CD1c-positive myeloid dendritic cell (primary cell): ENCODE measurements at regions not wholly inside any gene's neighbourhood (a gene's known extent, or its start where the extent isn't known, plus 50 kb on each side); places are given as distances from the start of the nearest gene placed in this dataset.
"Not testable (repeated sequence)": the region's sequence is repeated elsewhere in the genome, so short reads cannot be mapped to it uniquely, and the experiment has no call there.

Source experiments
- DNase-seq: peaks from one replicate; pipeline ENCODE4 v3.0.0-alpha.2; 2016; ENCODE audit errors: extremely low spot score

DNA sequence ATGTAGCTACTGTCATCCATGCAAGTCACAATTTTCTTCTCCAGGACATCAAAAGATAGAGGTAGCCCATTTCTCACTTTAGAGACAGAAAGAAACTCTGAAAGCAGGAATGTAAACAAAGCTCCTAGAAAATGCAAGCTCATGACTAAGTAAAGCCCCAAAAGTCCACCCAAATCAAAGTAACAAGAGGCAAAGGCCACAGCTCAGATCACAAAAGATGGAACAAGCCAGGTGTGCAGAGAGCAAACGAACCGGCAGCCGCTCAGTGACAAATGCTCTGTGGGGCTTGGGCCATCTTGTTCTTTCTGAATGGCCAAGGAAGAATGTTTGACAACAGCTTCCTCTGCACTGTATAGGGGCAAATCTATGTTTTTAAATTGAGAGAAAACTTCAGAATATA, 201.0 kb downstream of the CYRIA start:
- no peak for DNase-seq

DNA sequence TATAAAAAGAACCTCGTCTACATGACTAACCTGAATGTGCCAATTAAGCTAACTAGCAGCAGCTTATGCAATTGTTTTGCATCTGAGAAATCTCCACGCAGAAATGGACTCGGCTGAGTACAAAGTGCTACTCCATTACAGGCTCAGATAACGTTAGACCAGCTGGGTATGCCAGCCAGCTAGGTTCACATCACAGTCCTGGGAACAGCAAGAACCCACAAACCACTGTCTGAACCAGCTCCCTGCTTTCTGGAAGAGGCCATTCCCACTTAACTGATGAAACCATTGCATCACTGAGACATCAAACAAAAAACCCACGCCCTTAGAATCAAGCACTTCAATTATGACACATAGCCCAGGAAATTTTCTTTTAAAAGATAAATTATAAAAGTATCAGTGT, 202.7 kb downstream of the CYRIA start:
- DNase-seq, result no peak

DNA sequence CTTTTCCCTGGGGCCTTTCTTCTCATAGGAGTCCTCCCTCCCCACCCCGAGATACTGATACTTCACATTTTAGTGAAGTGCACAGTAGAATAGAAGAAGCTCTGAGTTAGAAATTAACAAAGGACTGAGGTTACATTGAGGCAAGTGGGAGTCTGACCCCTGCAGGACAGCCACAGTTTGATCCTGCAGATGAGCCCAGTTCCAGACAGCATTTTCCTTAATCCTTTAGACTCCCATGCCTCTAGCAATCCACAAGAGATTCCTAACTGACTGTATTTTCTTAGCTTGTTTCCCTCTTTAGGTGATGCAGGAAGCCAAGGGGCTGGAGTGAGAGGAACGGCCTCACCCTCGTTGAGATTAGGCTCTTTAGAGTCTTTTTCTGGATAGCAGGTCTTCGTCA, 204.0 kb downstream of the CYRIA start:
- no peak for DNase-seq

DNA sequence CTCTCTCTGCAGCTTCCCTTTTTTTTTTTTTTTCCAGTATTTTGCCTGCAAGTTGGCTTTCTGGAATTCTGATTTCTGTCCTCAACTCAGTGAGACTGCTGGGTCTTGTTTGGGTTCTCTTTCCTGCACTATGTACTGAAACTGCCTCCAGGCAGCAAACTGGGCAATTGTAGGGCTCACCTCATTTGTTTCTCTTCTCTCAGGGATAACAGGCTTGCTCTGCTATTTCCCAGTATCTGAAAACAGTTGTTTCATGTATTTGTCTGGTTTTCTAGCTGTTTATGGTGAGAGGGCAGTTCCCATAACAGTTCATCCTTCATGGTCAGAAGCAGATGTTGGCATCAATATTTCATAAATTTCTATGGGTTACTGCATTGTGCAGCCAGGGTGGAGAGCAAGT, 206.0 kb downstream of the CYRIA start:
- no peak for DNase-seq

DNA sequence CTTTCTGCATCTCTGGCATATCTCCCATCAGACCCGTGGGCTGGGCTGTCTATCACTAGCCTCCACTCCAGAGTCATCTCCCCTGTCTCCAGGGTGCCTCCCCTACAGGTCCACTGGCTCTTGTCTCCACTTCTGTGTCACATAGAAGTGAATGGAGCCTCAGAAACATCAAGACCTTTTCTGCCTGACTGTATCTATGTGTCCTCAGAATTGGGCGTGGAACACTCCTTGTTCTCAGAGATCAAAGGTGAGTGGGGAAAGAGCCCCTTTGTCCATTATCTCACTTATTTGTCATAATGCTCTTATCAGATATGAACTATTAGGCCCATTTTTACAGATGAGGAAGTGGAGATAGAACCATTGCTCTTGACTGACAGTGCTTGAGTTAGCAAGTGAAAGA, 211.0 kb downstream of the CYRIA start:
- DNase-seq, result no peak

DNA sequence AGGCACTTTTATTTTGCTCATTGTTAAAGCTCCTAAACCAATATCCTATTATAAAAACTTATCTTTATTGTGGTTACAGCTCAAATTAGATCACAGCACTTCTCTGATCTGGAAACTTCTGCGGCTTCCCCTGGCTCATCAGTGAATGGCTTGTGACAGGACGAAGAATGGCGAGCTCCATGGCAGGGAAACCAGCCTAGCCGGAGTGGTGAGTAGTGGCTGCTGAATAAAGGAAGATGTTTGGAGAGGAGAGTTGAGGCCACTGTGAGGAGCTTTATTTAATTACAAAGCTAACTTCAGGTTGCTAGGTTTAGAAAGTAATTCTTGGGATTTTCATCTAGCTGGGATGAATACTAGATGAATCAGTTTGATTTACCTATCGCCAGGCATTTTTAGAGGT, 213.5 kb downstream of the CYRIA start:
- no peak for DNase-seq

DNA sequence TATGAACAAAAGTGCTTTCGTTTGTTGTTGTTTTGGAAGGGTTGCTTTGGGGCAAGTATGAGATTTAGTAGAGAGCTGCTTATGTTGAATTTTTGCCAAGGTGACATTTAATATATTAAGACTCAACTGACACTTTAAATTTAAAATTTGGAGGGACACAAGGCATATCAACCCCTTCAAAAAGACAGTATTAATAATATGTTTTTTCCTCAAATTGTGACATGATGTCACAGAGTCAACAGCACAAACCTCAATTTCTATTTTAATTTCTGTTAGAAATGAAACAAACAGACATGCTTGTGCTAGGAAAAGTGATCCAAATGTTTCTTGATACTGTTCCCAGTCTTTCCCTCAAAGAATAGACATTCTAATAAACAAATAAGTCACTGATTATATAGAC, 218.9 kb downstream of the CYRIA start:
- DNase-seq, result no peak

DNA sequence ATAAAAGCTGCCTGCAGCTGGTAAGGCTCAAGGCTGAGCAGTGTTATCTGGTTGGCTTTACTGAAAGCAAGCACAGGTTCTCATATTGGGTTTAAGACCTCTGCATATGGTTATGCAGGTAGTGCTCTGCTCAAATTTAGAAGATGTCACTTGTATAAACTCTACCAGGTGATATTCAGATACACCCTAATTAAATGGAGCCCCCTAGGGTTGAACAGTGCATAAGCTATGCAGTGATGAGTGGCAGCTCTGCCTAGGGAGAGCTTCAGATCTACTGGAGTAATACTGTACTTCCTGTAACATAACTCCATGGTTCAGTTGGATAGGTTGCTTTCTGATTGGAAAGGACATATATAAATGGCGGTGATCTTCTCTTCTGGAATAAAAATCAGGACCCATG, 222.7 kb downstream of the CYRIA start:
- no peak for DNase-seq

DNA sequence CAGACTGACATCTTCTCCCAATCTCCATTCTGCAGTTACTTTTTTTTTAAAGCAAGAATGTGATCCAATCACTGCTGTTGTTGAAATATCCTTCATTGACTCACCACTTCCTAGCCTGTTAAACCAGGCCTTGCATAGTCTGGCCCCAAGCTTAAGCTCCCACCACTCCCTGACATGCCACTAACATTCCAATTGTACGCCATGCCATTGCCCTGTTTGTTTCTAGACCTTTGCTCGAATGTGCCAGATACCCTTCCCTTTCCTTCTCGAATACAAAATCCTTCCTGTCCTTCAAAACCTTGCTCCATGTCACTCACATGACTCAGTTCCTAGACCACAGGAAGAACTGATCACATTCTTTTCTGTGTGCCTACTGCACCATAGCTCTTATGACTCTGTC, 224.2 kb downstream of the CYRIA start:
- no peak for DNase-seq

DNA sequence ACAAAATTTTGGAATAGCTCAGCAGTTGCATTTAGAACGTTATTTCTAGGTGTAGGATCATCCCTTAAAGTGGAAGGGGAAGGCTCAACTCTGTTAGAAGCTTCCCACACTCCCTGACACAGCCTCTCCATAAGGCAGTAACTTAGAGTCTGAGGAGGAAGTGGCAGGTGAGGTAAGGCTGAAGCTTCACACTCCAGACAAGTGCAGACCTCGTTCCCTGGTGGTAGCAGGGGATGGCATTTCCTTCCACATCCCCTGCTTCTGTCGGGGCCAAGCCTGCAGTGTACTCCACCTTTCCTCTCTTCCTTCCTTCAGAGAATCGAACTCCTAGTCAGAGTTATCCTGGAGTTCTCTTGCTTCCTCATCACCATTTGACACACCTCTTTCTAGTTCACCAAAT, 224.7 kb downstream of the CYRIA start:
- DNase-seq, result no peak

DNA sequence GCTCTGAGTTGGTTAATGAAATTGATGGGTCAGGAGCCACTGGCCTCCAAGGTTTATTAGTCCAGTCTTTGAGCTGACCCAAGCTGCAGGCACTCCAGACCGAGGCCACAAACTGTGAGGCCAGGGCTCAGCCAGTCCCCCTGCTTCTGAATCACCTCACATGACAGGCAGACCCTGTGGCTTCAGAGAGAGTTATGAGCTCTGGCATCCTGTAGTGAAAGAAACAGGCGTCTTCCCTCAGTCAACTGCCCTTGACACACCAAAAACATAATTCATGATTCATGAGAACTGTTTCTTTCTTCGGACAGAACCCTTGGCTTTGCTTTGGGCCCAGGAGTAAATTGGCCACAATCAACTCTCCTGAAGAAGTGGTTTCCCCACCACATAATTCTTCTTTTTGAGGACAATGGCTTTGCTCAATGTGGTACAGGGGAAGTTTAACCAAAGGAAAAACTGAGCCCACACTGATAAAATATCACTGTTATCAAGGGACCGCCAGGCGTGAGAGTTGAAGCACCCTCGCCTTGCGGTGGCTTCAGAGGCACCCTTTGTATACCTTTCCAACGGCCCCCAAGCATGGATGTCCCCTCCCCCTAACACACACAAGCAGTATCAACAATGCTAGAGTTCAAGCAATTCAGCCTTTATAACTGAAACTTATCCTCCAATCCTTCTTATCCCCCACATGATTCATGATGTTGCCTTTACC, 226.9 kb downstream of the CYRIA start:
- DNase-seq, result no peak

DNA sequence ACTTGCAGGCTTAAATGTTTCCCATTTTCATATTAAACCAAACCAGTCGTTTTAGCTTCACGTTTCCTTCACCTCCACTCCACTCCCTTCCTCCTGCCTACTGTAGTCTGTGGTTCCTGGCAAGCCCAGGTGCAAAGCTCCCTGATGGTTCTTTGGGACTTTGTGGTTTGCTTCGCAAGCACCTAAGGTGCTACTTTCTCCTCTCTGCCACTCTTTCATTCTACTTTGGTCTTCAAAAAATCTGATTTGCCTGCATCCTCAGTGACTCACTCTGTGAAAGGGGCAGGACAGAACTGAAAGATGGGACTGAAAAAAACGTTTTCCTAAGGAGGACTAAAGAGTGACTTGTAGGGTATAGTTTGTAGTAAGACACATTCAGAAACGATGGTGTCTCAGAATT, 228.4 kb downstream of the CYRIA start:
- DNase-seq, result no peak

DNA sequence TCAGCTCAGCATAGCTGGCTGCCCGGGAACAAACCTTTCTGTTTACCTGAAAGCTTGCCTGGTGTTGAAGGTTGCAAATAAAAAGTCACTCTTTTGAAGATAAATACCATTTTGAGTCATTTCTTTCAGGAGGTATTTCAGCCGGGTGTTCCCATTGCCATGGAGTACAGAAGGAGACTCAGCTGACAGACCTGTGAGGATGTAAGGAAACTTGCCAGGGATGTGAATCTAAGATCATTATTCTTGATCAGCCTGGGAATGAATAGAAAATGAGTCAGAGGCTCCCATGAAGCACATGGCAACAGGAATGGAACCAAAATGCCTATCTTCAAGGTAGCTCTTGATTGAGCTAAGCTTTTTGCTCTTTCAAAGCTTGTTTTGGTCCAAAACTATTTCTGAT, 231.2 kb downstream of the CYRIA start:
- DNase-seq, result no peak

DNA sequence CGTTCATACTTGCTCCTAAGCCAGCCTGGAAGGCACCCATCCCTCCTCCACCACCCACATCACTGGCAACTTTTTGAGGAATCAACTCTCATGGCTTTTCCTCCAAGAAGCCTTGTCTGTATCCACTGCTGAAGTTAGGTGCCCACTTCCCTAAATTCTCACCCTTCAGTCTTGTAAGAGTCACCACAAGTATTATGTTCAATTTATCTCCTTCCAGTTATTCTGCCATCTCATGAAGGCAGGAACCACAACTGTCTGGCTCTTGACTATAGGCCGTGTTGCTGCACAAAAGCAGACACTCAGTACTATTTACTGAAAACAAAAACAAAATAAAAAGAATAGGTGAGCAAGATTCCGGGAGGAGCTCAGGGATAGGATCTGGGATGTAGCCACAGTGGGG, 234.8 kb downstream of the CYRIA start:
- no peak for DNase-seq

DNA sequence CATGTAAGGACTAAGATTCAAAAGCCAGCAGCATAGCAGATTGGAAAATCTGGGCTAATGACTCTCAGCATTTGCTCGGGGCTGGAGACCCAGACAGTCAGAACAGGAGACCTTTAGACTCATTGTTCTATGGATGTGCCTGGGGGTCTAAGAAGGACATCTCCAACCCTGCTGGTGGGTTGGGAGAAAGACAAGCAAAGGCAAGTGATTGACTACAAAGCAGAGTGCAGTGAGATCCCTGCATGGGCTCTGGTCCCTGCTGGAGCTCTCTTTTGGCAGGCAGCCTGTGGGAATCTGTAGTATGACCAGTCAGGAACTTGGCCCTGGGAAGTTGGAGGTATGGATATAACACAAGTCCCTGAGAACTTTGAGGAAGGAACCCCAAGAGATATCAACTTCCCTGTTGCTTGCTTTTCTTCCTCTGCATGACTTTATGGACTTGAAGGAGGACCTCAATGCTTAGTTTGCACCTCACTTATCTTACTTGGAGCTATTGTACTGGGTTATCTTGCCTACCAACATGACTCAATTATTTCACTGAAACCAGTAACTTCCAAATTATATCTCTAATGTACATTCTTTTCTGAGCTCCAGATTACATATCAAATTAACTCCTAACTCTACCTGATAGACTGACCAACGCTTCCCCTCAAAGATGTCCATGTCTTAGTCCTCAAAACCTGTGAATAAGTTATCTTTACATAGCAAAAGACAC, 236.0 kb downstream of the CYRIA start:
- DNase-seq, result no peak

DNA sequence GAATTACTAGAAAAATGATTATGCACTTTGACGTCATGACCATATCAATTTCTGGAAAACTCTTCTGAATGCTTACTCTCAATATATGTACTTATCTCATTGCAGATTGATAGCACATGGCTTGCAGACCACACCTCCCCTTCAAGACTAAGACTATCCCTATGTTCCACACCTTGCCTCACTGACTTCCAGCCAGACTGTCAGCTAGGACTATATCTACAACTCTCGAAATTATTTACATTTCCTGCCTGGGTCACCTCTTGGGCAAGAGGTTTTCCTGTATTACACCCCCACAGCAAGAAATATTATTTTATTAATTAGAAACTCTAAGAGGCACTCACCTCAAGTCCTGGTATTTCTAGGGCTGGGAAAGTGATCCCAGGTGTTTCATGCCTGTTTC, 236.6 kb downstream of the CYRIA start:
- DNase-seq, result no peak

DNA sequence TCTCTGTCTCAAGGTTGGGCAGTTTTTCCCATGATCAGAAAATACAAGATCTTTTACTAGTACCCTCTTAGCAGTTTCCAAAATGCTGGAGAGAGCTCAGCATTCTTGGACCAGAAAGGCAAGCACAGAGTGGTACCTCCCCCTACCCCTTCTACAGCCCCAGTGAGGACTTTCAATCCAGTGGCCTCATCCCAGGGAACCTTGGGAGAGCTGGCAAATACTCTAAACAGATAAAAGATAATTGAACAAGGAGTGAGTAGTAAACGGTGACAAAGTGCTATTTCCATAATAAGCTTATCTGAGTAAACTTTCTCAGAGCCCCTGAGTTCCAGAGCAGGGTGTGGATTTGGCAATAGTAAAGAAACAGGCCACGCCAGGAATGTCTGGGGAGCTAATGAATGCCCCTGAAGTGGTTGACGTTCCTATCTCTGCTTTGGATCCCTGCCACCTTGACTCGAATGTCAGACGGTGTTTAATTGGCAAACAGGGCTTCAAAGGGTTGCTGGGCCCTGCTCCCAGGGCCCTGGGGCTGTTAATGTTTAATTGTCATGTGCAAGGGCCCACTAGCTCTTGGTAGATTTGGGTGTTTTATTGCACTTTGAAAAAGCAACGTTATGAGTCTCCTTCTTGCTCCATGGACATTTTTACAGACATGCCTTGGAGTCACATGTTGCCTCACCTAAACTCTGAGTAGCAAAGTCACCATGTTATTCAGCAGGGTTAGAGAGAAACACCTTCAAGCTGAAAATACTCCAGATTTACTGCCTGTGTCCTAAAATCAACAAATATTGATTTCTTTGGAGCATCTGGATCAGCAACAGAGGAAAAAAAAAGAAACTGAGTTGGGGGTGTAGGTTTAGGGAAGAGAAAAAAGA, 239.9 kb downstream of the CYRIA start:
- no peak for DNase-seq

DNA sequence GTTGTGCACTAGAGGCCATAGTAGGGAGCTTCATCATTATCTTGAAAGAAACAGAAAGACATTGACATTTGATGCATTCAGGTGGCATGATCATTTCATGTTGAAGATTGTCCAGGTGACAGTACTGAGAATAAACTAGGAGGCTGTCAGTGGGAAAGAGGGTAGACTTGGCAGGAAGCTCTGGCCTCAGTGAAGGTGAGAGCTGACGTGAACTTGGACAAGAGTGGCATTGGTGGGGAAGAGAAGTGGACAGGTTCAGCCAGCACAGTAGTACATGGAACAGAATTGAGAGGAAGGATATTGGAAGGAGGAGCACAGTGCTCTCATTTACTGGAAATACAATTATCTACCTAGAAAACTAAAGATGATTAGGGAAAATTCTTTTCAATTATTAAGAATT, 245.2 kb downstream of the CYRIA start:
- no peak for DNase-seq

DNA sequence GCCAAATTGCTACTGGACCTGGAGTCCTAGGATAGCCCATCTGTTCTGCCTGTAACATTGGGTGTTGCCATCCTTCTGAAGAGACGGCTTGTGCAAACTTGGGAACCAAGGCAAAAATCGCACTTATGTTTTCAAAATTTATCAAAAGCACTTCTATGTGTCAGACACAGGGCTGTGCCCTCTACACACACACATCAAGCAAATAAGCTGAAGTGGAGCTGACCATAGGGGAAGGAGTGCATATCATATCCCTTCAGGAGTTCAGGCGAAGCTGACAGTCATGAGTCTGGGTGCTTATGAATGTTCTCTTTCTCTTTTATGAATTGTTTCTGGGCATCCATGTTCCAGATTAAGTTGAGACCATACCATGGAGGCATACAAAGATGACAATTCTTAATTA, 247.9 kb downstream of the CYRIA start:
- no peak for DNase-seq

DNA sequence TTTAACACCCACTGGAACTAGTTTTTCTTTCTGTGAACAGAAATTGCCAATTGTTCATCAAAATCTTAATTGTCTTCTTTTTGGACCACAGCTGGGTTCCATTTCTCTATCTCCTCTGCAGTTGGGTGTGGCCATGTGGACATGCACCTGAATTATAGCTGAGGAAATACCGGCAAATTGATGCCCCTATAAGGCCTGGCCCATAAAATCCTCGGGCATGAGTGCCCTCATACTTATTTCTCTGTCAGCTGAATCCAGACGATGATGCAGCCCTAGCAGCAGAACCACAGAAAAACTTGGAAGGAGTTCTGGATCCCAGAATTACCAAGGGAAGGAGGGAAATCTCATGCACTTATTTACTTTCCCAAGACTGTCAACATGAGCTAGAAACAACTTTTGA, 249.0 kb downstream of the CYRIA start:
- DNase-seq, result no peak

DNA sequence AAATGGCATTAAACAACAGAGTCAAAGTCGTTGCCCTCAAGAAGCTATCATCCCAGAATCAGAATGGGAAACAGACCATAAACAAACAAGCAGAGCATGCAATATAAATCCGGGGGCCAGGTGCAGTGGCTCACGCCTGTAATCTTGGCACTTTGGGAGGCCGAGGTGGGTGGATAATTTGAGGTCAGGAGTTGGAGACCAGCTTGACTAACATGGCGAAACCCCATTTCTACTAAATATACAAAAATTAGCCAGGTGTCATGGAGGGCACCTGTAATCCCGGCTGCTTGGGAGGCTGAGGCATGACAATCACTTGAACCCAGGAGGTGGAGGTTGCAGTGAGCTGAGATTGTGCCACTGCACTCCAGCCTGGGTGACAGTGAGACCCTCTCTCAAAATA, 249.8 kb downstream of the CYRIA start:
- not testable (repeated sequence) for DNase-seq

DNA sequence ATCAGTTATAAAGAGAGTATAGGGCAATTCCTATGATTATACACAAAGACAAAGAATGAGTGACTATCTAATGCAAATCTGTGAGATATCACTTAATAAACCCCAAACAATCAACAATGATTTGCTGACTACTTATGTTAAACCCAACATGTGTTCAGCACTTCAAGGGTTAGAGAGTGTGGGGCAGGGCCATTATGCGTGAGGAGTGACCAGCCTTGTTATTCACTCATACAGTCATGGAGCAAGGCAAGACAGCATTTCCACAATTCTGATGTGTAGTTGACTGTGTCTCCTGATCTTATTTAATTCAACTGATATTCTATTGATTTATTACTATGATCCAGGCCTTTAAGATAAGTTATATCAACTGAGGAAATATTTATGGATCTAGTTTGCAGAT, 251.7 kb downstream of the CYRIA start:
- DNase-seq, result no peak

DNA sequence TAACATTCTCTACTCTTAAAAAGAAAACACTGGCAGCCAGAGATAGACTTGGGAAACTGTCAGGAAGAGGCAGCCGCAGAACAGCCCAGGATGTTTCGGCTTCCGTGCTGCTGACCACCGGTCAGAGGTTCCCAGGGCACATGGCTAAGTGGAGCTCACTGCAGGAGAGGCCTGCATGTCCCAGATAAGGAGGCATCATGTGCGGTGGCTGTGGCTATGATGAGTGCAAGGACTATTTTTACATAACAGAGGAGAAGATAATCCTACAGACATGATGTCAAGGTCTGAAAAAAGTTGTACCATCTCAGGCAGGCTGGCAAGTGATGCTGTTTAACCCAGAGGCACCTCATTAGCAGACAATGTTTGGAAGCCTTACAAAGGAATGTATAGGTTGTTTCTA, 252.3 kb downstream of the CYRIA start:
- DNase-seq, result no peak
